ENCODE measurements at regions not wholly inside any gene's neighbourhood (a gene's known extent, or its start where the extent isn't known, plus 50 kb on each side); places are given as distances from the start of the nearest gene placed in this dataset.
A peak's percentile ranks its signal among the peaks of the same experiment; 100 is the strongest.
"Not testable (repeated sequence)": the region's sequence is repeated elsewhere in the genome, so short reads cannot be mapped to it uniquely, and the experiment has no call there.

- DNase-seq = no peak
These were observed 53.5 kb downstream of the XCL2 start for GRCh38 chr1:168490306-168490705.

DNA sequence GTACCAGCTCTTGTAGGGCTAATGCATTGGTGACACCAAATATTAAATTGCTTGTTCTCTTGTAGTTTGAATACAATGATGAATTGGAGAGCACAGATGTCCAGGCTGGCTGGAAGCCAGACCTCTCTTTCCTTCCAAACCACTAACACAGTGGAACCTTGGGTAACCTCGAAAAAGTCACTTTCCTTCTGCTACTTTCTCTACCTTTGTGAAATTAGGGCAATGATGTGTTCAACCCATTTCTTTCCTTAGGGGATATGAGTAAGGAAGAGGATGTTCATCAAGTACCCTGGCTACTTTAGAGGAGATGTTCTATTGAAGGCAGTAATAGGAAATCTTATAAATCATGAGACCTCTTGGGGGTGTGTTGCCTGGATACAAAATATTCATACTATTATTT lies 55.7 kb downstream of the XCL2 start:
- no peak for DNase-seq

DNA sequence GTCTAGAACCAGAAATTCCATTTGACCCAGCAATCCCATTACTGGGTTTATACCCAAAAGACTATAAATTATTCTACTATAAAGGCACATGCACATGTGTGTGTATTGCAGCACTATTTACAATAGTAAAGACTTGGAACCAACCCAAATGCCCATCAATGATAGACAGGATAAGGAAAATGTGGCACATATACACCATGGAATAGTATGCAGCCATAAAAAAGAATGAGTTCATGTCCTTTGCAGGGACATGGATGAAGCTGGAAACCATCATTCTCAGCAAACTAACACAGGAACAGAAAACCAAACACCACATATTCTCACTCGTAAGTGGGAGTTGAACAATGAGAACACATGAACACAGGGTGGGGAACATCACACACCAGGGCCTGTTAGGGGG lies 57.0 kb downstream of the XCL2 start:
- not testable (repeated sequence) for DNase-seq

DNA sequence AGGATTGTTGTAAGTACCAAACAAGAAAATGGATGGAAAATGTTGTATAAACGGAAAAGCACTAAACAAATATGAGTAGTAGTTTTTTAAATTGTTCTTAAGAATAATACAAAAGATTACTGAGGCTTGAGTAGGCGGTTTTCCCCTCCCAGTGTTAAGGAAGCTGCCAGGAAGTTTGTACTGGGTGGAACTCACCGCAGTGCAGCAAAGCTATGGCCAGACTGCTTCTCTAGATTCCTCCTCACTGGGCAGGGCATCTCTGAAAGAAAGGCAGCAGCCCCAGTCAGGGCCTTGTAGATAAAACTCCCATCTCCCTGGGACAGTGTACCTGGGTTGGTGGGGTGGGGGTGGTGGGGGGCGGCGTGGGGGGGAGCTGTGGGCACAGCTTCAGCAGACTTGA lies 58.7 kb downstream of the XCL2 start:
- no peak for DNase-seq

DNA sequence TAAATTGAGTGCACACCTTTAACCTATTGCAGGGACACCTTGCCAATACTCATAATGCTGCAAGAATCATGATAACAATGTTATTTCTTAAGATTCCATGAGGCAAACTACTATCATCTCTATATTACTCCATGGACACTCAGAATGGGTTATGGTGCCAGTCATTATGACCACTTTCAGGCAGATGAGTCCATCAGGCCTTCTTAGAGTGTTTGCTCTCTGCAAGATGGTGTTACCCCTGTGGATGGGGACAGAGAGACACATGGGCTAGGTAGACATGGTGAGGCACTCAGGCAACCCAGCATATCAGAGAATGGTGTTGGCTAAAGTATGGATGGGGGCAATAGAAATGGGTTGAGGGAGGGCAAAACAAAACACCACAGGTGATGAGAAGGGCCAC lies 59.7 kb downstream of the XCL2 start:
- no peak for DNase-seq

DNA sequence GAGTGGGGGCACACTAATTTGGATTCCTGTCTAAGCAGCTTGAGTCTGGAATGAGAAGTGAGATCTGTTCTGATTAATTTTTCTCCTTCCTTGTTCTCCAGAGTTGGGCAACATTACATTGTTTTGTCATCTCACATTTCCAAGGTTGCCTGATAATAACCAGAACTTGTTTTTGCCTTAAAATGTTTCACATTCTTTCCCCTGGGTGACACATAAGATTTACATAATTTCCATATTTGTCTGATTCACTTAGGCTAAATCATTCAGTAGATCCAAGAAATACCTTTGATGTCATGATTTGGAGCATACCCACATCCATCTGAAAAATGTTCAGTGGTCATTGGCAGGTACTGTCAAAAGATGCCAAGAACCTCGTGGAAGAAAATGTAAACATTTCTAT lies 60.3 kb downstream of the XCL2 start:
- DNase-seq = no peak

GRCh38 chr1:168482106-168482505 lies 61.7 kb downstream of the XCL2 start:
- DNase-seq = no peak

- DNase-seq = no peak
These were observed 62.2 kb downstream of the XCL2 start for GRCh38 chr1:168481586-168481985.

DNA sequence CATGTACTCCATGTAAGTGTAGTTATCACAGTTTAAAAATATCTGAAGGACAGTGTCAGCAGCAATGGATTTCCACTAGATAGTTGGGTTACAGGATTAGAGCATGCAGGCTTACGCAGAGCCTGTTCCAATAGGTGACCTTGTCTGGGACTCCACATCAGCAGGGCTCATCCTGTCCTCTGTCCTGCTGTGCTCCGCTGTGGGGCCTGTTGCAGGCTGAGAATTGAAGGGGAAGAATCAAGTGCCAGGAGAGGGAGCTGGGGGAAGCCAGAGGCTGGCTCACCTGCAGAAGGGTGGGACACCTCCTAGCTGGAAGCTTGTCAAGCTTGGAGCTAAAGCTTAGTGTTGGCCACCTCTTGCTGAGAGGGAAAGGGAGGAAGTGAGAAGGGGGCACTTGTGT lies 62.8 kb downstream of the XCL2 start:
- no peak for DNase-seq

- DNase-seq = no peak
These were observed 66.0 kb downstream of the XCL2 start for GRCh38 chr1:168477792-168478191.

DNA sequence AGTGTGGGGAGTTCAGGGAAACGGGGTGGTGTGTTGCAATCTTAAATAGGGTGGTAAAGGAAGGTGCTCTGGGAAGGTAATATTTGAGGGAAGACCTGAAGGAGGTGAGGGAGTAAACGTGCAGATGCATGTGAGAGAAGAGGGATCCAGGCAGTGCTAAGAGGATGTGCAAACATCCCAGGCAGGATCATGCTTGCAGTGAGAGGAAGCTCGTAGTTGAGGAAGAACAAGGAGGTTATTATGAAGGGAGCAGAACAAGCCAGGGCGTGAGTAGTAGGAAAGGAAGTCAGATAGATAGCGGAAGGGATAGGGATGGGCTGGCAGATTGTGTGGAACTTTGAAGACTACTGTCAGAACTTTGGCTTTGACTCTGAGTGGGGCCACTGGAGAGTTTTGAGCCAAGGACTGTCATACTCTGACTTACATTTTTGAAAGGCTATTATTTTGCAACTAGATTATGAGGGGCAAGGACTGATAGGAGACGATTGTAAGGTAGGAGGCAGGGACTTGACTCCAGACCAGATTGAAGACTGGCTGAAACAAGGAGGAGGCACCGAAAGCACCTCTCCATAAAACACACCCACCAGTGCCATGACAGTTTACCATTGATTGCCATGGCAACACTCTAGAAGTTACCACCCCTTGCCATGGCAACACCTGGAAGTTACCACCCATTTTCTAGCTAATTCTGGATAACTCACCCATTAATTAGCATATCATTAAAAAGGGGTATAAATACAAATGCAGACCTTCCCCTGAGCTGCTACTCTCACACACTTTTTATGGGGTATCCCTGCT lies 67.0 kb downstream of the XCL2 start:
- DNase-seq = no peak

DNA sequence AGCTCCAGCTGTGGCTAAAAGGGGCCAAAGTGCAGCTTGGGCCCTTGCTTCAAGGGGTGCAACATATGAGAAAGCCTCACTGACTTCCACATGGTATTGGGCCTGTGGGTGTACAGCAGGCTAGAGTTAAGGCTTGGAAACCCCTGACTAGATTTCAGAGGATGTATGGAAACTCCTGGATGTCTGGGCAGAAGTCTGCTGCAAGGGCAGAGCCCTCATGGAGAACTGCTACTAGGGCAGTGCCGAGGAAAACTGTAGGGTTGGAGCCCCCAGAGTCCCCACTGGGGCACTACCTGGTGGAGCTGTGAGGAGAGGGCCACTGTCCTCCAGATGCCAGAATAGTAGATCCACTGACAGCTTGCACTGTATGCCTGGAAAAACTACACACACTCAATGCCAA lies 69.5 kb downstream of the XCL2 start:
- DNase-seq = no peak

- no peak for DNase-seq
These were observed 70.7 kb downstream of the XCL2 start for GRCh38 chr1:168473126-168473525.

DNA sequence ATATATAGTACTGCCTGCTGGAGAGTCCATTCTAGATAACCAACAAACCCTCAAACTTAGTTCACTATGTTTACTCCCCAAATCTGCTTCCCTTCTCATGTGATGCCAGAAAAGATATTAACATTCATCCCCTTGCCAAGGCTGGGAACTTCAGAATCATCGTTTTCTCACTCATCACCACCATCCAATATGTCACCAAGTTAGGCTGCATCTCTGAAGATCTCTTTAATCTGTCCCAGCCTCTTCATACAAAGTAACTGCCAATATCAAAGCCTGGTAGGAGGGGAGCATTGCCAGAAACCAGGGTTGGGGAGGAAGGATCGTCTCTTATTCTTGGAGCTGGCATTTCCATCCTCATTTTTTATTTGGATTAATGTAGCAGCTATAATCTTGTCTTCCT lies 71.6 kb downstream of the XCL2 start:
- DNase-seq = no peak

GRCh38 chr1:168470901-168471431 lies 72.8 kb downstream of the XCL2 start:
- no peak for DNase-seq

GRCh38 chr1:168469690-168470089 lies 74.1 kb downstream of the XCL2 start:
- no peak for DNase-seq

DNA sequence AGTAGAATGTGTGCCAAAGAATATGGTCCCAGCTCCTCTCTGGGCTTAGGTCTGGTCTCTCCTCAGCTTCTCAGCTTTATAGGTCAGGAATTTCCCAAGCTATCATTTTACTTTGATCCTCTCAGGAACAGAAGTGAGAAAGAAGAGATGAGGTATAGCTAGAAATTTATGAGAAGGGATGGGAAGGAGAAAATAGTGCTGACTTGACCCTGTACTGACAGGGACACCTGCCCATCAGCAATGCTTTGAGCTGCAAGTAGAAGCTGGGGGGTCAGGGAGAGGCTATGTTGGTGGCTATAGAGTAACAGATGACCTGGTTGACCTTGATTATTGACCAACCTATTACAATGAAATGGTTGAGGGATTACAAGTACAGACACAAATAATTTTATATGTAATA lies 75.0 kb downstream of the XCL2 start:
- DNase-seq = no peak

DNA sequence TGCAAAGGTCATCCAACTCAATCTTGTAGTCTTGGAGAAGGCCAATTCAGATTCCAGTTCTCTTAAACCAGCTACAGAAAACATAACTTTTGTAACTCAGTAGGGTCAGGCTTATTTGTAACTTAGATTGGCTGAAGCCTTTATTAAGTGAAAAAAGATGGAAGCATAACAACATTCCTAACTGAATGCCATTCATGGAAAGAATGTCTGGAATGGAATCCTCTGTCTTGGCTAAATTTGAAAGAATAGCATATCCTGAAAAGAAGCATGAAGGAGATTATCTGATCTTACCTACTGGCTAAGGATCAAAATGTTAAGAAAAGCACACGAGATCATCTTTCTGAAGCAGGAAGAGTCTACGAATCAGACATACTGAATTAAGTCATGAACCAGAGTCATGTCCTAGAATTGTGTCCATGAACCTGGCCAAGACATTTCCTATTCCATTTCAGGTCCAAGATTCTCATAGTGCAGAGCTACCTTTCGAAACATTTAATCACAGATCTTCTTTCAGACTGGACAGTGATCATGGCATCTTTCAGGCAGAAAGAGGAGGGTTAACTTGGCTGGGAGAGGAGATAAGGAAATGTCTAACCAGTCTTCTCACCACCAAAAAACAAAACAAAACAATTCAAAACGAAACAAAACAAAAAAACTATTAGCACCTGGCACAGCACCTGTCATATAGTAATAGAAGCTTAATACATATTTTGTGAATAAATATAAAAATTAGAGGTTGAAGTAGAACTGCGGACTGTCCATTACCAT lies 75.6 kb downstream of the XCL2 start:
- no peak for DNase-seq

GRCh38 chr1:168467452-168467851 lies 76.3 kb downstream of the XCL2 start:
- no peak for DNase-seq

DNA sequence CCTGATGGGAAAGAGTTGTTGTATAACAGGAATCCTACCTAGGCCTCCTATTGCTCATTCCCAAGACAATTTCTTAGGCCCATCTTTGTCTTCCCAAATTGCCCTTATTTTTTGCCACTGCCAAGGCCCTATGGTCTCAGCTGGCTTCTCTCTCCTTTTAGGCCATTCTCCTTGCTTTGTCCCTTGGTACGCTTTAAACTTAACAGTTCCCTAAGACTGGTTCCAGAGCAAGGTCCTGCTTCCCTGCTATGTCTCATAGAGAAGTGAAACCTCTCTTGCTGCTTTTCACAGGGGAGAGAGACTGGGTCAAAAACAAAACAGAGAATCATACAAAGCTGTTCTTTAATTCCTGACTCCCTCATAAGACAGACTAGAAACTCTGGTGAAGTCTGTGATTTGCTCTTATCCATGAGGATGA lies 77.1 kb downstream of the XCL2 start:
- no peak for DNase-seq

GRCh38 chr1:168466092-168466713 lies 77.6 kb downstream of the XCL2 start:
- peak; percentile 39 for DNase-seq

- not testable (repeated sequence) for DNase-seq
These were observed 82.7 kb downstream of the XCL2 start for GRCh38 chr1:168461108-168461507.

DNA sequence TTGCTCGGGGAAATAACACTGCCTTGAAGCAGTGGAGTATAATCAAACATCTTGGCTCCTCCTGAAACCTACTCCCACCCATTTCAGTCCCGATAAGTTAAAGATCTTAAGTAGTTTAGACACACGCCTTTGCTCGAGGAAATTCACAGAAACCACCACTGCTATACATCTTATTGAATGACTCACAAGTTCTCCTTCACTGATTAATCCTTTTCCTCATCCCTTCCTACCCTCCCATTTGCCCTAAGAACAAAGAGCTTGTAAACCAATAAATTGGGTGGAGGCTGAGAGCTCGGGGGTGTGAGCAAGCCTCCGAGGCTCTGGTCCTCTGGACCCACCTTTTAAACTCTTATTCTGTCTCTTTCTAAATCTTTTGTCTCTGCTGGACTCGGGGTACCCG lies 86.5 kb downstream of the XCL2 start:
- DNase-seq = not testable (repeated sequence)

DNA sequence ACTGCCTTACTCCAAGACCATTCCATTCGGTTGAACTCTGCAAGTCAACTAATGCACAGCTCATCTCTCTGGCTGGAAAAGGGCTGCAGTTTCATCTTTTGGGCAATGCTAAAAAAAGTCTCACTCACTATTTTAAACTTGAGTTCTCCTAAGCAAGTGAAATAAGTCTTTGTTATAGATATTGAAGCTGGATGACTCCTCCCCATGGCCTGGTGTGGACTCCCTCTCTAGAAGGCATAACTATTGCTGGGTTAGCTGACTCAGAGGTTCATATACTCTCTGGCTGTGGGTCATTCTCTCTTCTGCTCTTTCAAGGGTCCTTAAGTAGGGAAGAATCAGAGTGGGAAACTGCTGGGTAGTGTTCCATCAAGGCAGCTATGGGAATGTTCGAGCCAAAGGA lies 88.0 kb downstream of the XCL2 start:
- DNase-seq = no peak
